ENCODE measurements at regions not wholly inside any gene's neighbourhood (a gene's known extent, or its start where the extent isn't known, plus 50 kb on each side); places are given as distances from the start of the nearest gene placed in this dataset.

DNA sequence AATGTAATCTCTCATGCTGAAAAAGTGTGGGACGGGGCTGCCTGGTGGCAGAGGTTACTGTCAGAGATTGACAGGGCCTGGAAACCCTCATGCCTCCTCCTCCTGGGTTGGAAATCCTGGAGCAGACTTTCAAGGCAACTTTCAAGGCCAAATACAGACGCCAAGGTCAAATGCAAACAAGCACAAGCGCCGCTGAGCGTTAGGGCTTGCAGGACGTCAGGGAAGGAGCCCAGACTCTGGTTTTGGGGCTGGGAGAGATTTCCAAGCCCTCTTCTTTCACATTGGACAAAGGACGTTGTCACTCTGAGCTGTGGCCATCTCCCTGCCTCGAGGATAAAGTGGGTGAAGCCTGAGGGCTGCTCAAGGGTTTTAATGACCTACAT lies 120.1 kb downstream of the TWIST2 start:
- TF ChIP-seq, protein P1, sequence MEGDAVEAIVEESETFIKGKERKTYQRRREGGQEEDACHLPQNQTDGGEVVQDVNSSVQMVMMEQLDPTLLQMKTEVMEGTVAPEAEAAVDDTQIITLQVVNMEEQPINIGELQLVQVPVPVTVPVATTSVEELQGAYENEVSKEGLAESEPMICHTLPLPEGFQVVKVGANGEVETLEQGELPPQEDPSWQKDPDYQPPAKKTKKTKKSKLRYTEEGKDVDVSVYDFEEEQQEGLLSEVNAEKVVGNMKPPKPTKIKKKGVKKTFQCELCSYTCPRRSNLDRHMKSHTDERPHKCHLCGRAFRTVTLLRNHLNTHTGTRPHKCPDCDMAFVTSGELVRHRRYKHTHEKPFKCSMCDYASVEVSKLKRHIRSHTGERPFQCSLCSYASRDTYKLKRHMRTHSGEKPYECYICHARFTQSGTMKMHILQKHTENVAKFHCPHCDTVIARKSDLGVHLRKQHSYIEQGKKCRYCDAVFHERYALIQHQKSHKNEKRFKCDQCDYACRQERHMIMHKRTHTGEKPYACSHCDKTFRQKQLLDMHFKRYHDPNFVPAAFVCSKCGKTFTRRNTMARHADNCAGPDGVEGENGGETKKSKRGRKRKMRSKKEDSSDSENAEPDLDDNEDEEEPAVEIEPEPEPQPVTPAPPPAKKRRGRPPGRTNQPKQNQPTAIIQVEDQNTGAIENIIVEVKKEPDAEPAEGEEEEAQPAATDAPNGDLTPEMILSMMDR (IDR thresholded peaks at IDR 0.05; ENCODE audit: insufficient read depth, low read length, poor library complexity, severe bottlenecking), result no peak
- TF ChIP-seq EZH2phosphoT487 (conservative IDR thresholded peaks at IDR 0.05; ENCODE audit: low read length), result no peak

All from SU-DHL-6 (cell line).